T-helper 1 cell (primary cell): ENCODE measurements at regions not wholly inside any gene's neighbourhood (a gene's known extent, or its start where the extent isn't known, plus 50 kb on each side); places are given as distances from the start of the nearest gene placed in this dataset.

Experiments used
- DNase-seq, 5 donors: peaks; one replicate each; pipeline ENCODE4 v3.0.0-alpha.2; 2012 to 2020

DNA sequence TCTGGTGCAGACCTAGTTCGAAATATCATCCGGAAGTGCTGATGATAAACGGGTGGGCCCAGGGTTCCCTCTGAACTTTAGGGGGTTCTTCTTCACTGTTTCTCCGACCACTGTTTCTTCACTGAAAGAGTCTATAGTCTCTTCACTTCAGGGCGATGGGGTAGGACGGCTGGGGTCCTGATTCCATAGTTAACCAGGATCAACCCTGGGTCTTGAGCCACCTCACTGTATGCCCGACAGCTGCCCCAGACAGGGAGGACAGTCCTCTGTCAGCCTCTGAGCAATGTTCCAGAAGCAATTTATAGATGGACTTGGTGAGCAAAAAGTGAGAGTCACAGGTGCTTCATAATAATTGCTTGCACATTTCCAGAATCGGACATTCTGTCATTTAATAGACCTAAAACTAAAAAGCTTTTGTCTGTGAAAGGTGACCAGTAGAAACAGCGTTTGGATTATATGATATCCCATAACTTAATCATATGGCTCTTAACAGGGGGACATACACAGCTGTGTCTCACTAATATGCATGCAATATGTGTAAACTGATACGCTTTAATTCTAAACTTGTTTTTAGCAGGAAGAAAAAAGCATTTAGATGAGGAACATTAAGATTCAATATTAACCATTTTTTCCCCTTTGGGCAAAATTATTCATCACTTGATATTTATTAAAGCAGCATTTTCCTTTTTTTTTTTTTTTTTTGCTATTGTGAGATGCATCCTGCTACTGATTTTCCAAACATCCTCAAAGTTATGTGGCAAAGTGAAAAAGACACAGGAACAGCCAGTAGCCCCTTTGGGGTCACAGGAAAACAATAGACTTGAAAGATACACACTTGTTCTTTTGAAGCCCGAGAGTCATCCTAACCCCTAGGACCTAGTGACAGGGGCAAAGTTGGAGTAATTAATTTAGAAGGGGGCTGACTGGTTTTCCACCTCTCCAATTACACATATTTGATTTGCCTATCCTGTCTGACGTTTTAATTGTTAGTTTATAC lies 277.0 kb downstream of the ZNF536 start:
- DNase-seq: no peak

DNA sequence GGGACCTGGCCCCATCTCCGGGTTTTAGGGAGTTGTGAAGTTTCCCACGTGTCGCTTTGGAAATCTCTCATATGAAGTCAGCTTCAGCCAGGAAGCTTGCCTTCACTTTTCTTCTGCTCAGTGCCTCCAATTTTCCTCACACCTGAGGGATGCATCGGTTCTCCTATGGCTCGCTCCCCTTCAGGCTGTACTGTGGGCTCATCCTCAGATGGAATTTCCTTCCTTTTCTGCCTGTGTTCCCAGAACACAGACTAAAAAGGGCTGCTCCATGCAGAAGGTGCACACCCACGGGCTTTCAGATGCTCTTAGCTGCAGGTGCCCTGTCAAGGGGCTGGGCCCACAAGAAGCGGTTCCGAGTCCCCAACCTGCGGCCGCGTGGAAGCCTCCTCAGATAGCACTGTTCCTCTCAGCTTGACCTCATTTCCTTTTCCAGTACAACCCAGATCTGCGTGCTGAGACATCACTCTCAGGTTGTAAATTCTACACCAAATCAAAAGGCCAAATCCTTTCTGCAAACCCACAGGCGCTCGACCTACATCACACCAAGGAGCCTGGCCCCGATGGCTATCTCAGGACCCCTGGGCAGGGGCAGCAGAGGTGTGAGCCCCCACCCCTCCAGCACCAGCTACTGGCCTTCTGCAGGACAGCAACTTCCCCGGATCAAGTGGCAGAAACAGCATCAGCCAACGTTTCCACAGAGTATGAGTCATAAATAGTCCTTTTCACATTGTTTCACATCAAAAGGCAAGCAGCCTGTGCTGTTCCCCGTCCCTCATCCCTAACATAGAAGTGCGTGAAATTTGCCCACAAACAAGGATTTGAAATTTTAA lies 275.9 kb downstream of the ZNF536 start:
- DNase-seq: no peak

DNA sequence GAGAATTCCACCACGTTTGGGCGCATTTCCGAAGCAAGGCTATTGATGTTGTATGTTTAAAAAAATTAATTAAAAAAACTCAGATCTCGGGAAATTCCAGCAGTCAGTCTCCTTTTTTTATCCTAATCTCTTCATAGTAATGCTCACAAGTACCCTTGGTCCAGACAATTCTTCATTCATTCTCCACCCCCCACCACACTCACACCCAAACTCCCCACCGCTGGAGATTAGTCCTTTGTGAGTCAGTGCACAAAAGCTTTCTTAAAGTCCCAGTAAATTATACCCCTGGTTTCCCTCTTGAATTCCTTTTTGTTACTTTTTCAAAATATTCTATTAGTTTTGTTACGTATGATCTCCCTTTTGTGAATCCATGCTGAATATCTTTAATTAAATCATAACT lies 274.6 kb downstream of the ZNF536 start:
- DNase-seq: no peak

DNA sequence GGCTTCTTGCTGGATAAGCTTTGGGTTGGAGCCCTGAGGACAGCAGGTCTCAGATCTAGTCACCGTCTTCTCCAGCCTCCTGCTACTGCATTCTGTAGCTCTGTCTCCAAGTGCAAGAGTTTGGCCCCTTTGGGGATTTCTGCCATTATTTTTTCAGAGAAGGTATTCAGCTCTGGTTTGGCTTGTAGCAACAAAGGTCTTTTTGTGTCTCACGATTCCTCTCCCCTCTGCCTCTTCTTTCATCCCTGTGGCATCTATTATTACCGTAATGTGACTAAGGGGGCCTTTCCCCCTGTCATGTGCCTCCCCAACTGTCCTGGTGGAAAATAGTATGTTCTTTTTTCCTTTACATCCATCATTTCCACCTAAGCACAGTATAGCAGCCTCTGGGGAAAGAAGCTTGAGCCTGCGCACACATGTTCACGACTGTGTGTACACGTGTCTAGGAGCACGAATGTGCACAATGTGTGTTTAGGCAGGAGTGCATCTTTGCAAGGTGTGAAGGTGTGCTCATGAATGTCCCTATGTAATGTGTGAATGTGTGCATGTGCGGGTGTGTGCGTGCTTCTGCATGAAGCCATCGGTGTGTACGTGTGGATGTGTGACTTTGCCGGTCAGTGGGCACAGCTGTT lies 273.9 kb downstream of the ZNF536 start:
- DNase-seq: no peak

DNA sequence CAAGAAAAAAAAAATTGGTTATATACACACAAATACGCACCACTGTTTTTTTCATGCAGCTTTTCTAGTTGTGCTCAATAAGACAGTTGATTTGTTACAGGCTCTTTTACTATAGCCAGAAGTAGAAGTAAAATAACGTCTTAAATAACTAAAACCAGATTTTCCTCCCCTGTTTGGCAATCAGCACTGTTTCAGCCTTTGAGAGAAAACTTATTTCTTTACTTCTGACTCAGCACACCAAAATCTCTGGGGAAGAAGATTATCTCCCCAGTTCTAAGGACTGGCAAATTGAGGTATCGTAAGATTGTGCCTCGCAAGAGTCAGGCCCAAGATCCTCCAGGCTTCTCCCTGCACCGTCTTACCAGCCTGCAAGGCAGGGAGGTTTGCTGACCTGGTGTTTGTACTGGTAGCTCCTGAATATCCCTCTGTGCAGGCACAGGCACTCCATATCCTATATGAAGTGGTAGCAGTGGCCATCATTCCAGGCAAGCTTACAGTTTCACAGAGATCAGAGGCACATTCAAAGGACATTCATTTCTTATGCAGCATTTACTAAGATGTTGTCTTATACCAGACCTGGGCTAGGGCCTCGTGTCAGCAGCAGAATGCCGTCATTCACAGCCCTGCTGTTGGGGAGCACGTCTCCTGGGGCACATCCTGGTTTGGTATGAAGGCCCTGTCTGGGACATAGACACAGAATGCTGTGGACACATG lies 268.2 kb downstream of the ZNF536 start:
- no peak for DNase-seq

DNA sequence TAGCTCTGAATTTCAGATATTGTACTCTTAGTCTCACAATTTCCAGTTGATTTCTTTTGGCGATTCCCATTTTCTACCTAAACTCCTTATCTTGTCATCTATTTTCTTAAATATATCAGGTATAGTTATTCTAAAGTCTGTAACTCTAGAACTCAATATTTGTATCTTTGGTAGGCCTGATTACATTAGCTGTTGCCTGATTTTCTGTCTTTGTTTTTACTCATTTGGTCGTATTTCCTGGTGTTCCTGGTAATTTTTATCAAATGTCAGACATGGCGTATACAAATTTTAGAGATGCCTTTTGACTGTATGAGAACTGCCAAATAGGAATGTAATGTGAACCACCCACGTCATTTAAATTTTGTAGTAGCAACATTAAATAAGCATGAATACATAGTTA lies 266.7 kb downstream of the ZNF536 start:
- no peak for DNase-seq

DNA sequence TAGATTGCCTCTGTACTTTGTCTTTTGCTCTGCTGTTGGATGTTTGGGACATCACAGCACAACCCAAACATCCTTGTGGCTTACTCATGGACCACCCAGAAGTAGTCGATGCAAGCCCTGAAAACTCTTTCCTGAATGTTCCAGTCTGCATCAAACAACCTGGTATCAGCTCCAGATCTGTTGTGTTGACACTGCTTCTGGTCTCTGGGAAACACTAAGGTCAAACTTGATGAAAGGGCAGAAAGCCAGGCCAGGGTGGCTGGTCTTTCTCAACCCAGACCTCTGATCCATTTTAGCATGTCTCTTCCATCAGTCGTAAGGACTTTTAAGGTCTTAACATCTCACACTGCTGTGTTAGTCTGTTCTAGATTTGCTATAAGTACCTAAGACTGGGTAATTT lies 265.7 kb downstream of the ZNF536 start:
- no peak for DNase-seq

DNA sequence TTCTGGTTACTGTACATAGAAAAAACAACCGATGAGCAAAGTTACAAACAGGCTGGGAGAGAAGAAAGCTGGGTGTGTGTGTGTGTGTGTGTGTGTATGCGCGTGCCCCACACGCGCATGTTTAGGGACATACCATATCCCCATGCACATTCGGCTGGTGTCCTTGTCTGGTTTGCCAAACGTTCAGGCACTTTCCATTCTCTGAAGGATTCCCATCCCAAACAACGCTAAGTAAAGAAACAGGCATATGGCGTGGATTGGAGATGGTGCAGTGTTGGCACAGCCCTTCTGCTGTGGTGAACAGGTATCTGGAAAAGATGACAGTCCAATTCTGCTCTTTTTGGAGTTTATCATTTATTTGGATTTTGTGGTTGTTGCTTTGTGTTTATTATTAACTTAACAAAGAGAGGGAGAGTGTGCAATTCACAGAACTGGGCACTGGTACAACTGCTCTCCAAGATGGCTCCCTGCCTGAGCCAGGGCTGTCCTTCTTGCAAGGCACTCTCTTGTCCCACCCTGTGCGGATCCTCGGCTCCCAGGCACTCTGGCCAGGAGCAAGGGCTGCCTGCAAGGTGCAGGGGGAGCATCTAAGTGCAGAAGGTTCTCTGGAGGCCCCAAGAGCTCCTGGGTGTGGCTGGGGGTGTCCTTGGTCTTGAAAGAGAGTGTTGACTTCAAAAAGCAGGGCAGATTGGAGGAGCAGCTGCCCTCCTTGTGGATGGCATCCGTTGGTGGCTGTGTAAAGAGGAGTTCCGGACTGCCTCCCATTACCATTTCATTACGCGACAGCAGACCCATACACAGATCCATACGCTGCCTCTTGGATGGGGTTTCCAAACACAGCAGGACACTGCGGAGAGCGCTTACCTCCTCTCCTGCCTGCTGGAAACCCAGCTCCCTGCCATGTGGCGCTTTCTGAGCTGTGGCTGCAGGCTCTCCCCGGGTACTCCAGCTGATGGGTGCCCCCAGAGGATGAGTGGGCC lies 263.1 kb downstream of the ZNF536 start:
- no peak for DNase-seq

DNA sequence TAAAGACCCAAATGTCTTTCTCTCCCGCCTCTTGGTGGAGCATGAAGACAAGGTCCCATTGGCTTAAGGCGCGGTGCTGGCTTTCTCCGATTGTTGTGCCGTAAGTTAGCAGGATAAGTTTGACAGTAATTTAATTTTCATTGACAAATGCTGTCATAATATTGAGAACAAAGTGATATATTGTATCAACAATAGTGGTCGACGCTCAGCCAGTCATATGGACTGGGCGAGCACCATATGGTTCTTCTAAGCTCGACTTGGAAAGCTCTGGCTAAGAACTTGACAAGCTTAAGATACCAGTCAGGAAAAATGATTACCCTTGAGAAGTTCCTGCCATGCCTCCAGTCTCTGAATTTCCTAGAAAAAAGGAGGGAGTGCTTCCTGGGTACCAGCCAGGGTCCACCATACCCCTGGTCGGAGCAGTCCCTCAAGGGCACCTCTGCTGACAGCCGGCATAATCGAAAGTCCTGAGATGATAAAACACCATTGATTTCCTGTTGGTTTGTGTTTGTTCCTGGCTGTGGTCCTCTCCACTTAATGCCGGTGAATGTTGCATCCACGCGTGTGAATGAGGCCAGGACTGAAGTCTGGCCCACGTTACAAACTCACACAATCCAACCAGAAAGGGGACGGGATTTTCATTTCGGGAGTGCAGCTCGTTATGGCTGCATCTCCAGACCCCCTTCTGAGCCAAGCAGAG lies 262.1 kb downstream of the ZNF536 start:
- DNase-seq: no peak

DNA sequence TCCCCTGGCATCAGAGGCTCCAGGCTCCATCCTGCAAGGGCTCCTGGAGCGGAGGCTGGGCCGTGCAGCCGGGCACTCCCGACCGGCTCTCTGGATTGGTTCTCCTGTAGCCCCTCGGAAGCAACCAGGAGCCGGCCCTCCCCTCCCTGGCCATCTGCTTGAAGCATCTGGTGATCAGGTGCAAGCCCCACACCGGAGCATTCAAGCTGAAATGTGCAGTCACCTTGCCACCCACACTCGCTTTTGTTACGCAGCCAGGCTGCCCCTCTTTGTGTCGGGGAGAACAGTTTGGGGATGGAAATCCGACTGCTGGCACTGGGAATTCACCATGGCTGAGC lies 258.8 kb downstream of the ZNF536 start:
- DNase-seq: no peak

DNA sequence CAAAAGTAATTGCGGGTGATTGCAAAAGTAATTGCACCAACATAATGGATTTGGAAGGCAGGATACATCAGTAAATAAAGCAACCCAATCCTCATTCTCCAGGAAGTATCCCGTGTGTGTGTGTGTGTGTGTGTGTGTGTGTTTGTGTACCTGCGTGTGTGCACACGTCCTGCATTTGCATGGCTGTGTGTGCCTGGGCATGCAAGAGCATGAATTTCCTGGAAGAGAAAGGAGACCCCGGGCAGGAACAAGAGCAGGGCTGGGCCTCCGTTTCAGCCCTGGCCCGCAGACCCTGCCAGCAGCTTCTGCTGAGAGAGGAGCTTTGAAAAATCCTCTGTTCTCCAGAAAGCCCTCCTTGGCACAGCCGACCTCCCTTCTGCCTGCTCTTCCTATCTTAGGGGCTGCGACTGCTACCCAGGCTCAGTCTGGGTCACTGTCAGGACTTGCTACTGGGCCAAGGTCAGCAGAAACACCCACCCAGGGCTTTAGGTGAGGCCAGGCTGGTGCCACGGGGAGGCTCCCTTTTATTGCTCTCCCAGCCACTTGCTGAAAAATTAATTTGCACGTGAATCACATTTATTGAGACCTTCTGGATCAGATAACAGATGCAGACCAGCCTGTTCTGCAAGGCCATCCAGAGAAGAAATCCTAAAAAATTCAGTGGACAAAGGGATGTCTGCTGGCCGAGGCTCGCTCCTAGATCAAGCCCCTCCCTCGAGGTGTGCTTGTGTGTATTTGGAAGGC lies 258.3 kb downstream of the ZNF536 start:
- no peak for DNase-seq

DNA sequence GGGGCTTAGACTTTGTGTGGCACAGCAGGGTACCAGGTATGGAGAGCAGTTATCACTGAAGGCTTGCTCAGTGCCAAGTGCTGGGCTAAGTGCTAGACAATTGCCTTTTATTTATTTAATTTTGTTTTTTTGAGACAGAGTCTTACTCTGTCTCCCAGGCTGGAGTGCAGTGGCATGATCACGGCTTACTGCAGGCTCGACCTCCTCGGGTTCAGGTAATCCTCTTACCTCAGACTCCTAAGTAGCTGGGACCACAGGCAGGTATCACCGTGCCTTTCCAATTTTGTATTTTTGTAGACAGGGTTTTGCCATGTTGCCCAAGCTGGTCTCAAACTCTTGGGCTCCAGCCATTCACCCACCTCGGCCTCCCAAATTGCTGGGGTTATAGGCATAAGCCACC lies 256.9 kb downstream of the ZNF536 start:
- no peak for DNase-seq

DNA sequence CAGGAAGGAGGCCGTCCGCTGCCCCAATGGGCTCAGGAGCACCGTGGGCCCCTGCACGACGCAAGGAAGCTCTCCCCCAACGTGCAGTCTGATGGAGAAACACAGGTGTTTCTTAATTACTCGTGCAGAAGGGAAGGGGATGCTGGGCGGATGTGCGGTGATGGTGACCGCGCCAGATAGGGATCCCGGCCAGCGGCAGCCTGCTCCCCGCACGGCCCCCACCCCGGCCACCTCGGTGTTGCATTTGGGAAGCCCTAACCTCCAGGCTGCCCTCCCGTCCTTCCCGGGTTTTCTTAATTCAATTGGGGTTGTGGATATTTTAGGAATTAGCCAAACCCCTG lies 254.4 kb downstream of the ZNF536 start:
- no peak for DNase-seq

DNA sequence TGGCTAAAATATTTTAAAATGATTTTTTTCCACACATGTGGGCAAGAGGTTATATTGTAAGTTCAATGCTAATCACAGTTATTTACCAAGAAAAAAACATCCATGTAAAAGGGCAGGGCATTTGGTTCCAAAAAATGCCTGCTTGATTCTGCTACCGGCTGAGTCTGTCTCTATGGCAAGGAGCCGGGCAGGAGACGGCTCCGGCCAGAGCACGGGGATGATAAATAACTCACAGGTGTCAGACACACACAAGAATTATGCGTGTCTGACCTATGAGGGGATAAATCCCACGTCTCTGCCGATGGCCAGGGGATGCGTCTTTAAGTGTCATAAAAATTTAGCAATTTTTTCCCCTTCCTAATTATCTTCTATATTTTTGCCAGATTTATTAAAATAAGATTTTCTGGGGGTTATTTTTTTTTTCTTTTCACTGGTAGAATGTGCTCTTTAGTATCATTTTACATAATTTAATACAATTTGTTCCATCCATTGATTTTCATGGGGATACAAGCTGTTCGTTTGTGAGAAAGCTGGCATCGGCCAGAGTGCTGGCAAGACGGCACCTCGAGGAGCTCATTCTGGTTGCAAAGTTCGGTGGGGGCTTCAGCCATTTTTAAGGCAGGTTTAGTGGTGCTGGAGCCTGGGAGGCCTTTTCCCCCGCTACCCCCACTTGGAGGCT lies 253.9 kb downstream of the ZNF536 start:
- DNase-seq: no peak

DNA sequence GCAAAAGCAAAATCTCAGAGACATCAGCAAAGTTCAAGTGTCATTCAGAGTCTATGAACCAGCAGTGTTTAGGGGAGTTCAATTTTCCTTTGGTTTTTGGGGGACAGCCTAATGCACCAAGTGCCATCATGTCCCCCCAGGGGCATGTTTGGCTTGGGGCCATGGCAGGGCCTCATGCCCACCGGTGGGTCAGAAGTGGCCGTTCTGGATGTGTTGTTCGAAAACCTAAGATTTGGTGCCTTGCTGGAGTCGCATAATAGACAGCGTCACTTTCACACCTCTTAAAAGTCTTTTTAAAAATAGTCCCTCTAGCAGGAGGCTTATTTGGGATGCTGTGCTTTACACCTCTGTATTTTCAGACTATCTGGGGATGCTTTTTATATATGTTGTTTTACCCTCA lies 250.1 kb downstream of the ZNF536 start:
- DNase-seq: no peak

DNA sequence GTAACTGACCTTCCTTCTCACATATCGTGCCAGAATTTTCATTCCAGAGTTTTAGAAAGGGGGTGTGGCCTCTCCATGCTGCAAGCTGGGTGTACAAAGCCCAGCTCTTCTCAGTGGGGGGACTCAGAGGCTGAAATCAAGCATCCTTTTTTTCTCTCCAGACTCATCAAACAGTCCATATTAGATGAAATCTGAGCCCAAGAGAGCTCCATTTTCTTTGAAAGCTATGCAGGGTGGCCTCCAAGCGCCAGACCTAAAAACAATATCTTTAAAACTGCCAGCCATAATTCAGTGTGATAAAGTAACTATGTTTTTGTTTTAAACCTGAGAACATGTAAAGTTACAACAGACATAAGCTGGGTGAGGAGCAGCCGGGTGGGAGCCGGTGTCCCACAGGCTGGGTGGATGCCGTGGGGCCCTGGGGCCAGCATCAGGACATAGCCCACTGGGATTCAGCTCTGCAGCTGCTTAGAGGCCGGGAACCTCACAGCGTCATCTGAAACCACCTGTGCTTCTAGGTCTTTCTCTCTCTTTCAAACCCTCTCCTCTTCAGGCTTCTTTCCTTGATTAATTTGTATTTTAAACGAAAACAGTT lies 249.2 kb downstream of the ZNF536 start:
- no peak for DNase-seq

DNA sequence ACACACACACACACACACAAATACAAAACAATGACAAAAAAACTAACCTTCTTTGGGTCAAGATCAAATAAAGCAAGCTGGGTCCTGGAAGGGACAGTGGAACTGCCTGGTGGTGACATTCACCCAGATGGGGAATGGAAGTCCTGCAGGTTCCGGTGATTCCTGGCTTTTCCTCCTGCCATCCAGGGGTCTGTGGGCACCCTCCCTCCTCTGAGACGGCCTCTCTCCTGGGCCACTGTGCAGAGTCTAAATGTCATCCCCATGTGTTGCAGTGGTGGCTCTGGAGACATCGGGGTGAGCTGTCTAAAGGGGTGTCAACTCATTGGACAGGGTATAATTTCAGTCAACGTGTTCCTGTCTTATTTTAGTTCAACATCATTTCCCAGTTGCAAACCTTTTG lies 248.2 kb downstream of the ZNF536 start:
- DNase-seq: no peak

DNA sequence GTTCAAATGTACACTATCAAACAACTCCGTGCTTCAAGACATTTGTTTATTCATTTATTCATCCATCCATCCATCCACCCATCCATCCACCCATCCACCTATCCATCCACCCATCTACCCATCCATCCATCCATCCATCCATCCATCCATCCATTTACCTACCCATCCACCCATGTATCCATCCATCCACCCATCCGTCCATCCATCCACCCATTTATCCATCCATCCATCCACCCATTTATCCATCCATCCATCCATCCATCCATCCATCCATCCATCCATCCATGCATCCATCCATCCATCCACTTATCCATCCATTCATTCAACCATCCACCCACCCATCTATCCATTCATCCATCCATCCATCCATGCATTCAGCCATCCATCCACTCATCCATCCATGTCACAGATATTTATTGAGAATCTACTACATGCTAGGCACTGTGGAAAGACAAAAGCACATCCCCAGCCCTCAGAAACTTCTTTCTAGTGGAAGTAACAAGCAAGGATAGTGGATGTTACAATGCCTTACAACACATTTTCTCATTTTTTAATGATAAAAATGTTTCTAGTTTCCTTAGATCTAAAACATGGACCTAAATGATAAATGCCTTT lies 237.6 kb downstream of the ZNF536 start:
- DNase-seq: no peak

DNA sequence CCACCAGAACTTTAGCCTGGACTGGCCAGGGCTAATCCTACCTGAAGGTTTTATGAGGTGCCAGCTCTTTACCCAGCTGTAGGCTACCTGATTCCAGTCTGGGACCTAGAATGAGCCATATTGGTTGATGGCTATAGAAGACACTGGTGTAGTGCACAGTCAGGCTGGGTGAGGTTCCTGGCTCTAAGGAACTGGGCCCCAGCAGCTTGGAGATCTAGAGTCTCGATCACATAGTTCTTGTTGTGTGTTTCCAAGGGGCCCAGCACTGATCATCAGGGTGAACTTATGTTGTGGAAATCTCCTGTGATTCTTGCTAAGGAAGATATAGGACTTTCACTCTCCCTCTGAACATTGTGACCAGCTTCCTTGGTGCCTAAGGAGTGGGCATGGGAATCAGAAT lies 236.3 kb downstream of the ZNF536 start:
- no peak for DNase-seq
